ENCODE measurements at regions not wholly inside any gene's neighbourhood (a gene's known extent, or its start where the extent isn't known, plus 50 kb on each side); places are given as distances from the start of the nearest gene placed in this dataset.

- Histone ChIP-seq H3K9me3 (ENCODE audit: insufficient read depth, low read length, severe bottlenecking) (no peaks in the 10 kb centered on the region), H2AFZ (ENCODE audit: low read depth, low read length) (no peak overlapping the region), H3K27me3 (ENCODE audit: insufficient read depth, low read length, poor library complexity) (peaks cover 36% of the 10 kb centered on the region), H3K4me2 (ENCODE audit: insufficient read depth, low read length) (no peak overlapping the region), H3K4me3 (ENCODE audit: low read depth in 1 of 2, low read length in 2 of 2) (no peak overlapping the region), H4K20me1 (ENCODE audit: insufficient read depth, low read length) (no peaks in the 10 kb centered on the region), H3K4me1 (ENCODE audit: insufficient read depth, low read length) (no peaks in the 10 kb centered on the region), H3K79me2 (ENCODE audit: insufficient read depth, low read length) (no peaks in the 10 kb centered on the region), H3K27ac (ENCODE audit: low read length) (no peak overlapping the region), H3K9ac (ENCODE audit: low read depth, low read length) (no peak overlapping the region), H3K36me3 (ENCODE audit: insufficient read depth, low read length) (no peaks in the 10 kb centered on the region)
- DNase-seq = no peak
- no peak for TF ChIP-seq EZH2 (IDR thresholded peaks at IDR 0.05; ENCODE audit: borderline replicate concordance, low read depth, low read length, severe bottlenecking)
- TF ChIP-seq CTCF (IDR thresholded peaks at IDR 0.05; ENCODE audit: borderline replicate concordance, extremely low read depth, low read length, poor library complexity, severe bottlenecking) = no peak
- ATAC-seq (ENCODE audit: insufficient read depth, low read depth) = no peak
Observed at GRCh38 chr3:5431811-5432378, 244.4 kb downstream of the EDEM1 start.

GRCh38 chr3:5437296-5437782 lies 249.8 kb downstream of the EDEM1 start:
- no peaks in the 10 kb centered on the region for H4K20me1 ChIP-seq (ENCODE audit: insufficient read depth, low read length)
- H3K36me3 ChIP-seq (ENCODE audit: insufficient read depth, low read length) = no peaks in the 10 kb centered on the region
- H3K4me1 ChIP-seq (ENCODE audit: insufficient read depth, low read length) = no peaks in the 10 kb centered on the region
- H3K27me3 ChIP-seq (ENCODE audit: insufficient read depth, low read length, poor library complexity) = no peaks in the 10 kb centered on the region
- no peaks in the 10 kb centered on the region for H3K9me3 ChIP-seq (ENCODE audit: insufficient read depth, low read length, severe bottlenecking)
- no peaks in the 10 kb centered on the region for H3K79me2 ChIP-seq (ENCODE audit: insufficient read depth, low read length)
- no peak overlapping the region for H3K9ac ChIP-seq (ENCODE audit: low read depth, low read length)
- no peak overlapping the region for H2AFZ ChIP-seq (ENCODE audit: low read depth, low read length)
- no peak overlapping the region for H3K4me2 ChIP-seq (ENCODE audit: insufficient read depth, low read length)
- no peak overlapping the region for H3K27ac ChIP-seq (ENCODE audit: low read length)
- no peak for ATAC-seq (ENCODE audit: insufficient read depth, low read depth)
- TF ChIP-seq EZH2 (IDR thresholded peaks at IDR 0.05; ENCODE audit: borderline replicate concordance, low read depth, low read length, severe bottlenecking) (no peak), CTCF (IDR thresholded peaks at IDR 0.05; ENCODE audit: borderline replicate concordance, extremely low read depth, low read length, poor library complexity, severe bottlenecking) (no peak)
- no peak overlapping the region for H3K4me3 ChIP-seq (ENCODE audit: low read depth in 1 of 2, low read length in 2 of 2)
- no peak for DNase-seq

GRCh38 chr3:5437783-5438323 lies 250.3 kb downstream of the EDEM1 start:
- no peak for ATAC-seq (ENCODE audit: insufficient read depth, low read depth)
- Histone ChIP-seq H2AFZ (ENCODE audit: low read depth, low read length) (no peak overlapping the region), H3K36me3 (ENCODE audit: insufficient read depth, low read length) (no peaks in the 10 kb centered on the region), H3K27me3 (ENCODE audit: insufficient read depth, low read length, poor library complexity) (no peaks in the 10 kb centered on the region), H3K9me3 (ENCODE audit: insufficient read depth, low read length, severe bottlenecking) (no peaks in the 10 kb centered on the region), H3K4me2 (ENCODE audit: insufficient read depth, low read length) (no peak overlapping the region), H3K4me3 (ENCODE audit: low read depth in 1 of 2, low read length in 2 of 2) (no peak overlapping the region), H3K9ac (ENCODE audit: low read depth, low read length) (no peak overlapping the region), H3K27ac (ENCODE audit: low read length) (no peak overlapping the region), H4K20me1 (ENCODE audit: insufficient read depth, low read length) (no peaks in the 10 kb centered on the region), H3K4me1 (ENCODE audit: insufficient read depth, low read length) (no peaks in the 10 kb centered on the region), H3K79me2 (ENCODE audit: insufficient read depth, low read length) (no peaks in the 10 kb centered on the region)
- no peak for DNase-seq
- no peak for TF ChIP-seq CTCF (IDR thresholded peaks at IDR 0.05; ENCODE audit: borderline replicate concordance, extremely low read depth, low read length, poor library complexity, severe bottlenecking)
- TF ChIP-seq EZH2 (IDR thresholded peaks at IDR 0.05; ENCODE audit: borderline replicate concordance, low read depth, low read length, severe bottlenecking) = no peak

All from DND-41 (cell line).